ENCODE measurements at regions not wholly inside any gene's neighbourhood (a gene's known extent, or its start where the extent isn't known, plus 50 kb on each side); places are given as distances from the start of the nearest gene placed in this dataset.
"Not testable (repeated sequence)": the region's sequence is repeated elsewhere in the genome, so short reads cannot be mapped to it uniquely, and the experiment has no call there.

- DNase-seq, result no peak
These were observed 301.9 kb upstream of the DSEL start for GRCh38 chr18:67818432-67818831.

GRCh38 chr18:67815280-67815679 is 298.8 kb upstream of the DSEL start:
- no peak for DNase-seq

- DNase-seq, result no peak
These were observed 297.0 kb upstream of the DSEL start for GRCh38 chr18:67813380-67814028.

GRCh38 chr18:67805261-67805660 is 288.7 kb upstream of the DSEL start:
- no peak for DNase-seq

- DNase-seq, result no peak
These were observed 278.0 kb upstream of the DSEL start for GRCh38 chr18:67794521-67794920.

GRCh38 chr18:67790527-67790926 is 274.0 kb upstream of the DSEL start:
- DNase-seq, result no peak

GRCh38 chr18:67789165-67789545 is 272.6 kb upstream of the DSEL start:
- DNase-seq, result no peak

- DNase-seq, result no peak
These were observed 272.0 kb upstream of the DSEL start for GRCh38 chr18:67788310-67789164.

- DNase-seq, result no peak
These were observed 266.9 kb upstream of the DSEL start for GRCh38 chr18:67783196-67783946.

GRCh38 chr18:67778016-67778415 is 261.5 kb upstream of the DSEL start:
- no peak for DNase-seq

GRCh38 chr18:67776929-67777328 is 260.4 kb upstream of the DSEL start:
- DNase-seq, result no peak

- DNase-seq, result no peak
These were observed 254.8 kb upstream of the DSEL start for GRCh38 chr18:67771271-67771670.

GRCh38 chr18:67770520-67770919 is 254.0 kb upstream of the DSEL start:
- no peak for DNase-seq

GRCh38 chr18:67766930-67767329 is 250.4 kb upstream of the DSEL start:
- no peak for DNase-seq

GRCh38 chr18:67752211-67752610 is 235.7 kb upstream of the DSEL start:
- DNase-seq, result not testable (repeated sequence)

GRCh38 chr18:67742954-67743353 is 226.4 kb upstream of the DSEL start:
- no peak for DNase-seq

GRCh38 chr18:67742525-67742924 is 226.0 kb upstream of the DSEL start:
- no peak for DNase-seq

- DNase-seq, result no peak
These were observed 219.0 kb upstream of the DSEL start for GRCh38 chr18:67735506-67735905.

GRCh38 chr18:67733088-67733487 is 216.6 kb upstream of the DSEL start:
- DNase-seq, result no peak

GRCh38 chr18:67731851-67732250 is 215.3 kb upstream of the DSEL start:
- DNase-seq, result no peak

GRCh38 chr18:67730886-67731285 is 214.4 kb upstream of the DSEL start:
- no peak for DNase-seq

GRCh38 chr18:67728364-67728763 is 211.8 kb upstream of the DSEL start:
- DNase-seq, result no peak

- DNase-seq, result no peak
These were observed 210.4 kb upstream of the DSEL start for GRCh38 chr18:67726882-67727281.

- DNase-seq, result no peak
These were observed 201.3 kb upstream of the DSEL start for GRCh38 chr18:67717800-67718199.

Data from CD4-positive, alpha-beta T cell treated with Interleukin-1 beta for 1 hour (primary cell).